ENCODE measurements at regions not wholly inside any gene's neighbourhood (a gene's known extent, or its start where the extent isn't known, plus 50 kb on each side); places are given as distances from the start of the nearest gene placed in this dataset.

DNA sequence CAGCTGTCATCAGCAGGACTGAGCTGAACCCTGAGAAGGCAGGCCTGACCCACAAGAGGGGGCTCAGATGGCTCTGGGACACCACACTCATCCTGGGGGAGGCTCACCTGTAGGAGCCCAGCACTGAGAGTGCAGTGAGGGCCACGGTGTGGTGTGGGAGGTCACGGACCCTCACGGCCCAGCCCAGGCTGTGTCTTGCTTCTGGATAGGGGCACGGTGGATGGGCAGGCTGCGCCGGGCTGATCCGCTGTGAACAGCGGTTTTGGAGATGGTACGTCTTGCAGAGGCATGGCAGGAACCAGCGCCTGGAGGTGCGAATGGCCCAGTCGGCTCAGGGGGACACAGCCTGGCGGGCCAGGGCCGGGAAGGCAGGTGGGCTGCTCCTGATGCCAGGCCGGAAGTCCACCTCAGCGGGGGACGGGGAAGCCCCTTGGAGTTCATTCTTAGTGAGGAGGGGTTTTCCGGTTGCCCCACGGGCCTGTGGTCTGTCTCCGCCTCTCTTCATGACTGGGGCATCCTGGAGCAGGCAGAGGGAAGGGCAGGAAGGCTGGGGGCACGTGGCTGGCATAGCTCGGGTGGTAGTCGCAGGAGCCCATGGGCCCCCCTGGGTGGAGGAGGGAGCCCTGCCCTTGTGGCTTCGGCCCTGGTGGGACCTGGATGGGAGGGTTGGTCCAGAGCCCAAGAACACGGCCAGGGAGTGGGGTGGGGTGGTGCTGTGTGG lies 112.5 kb downstream of the UNCX start:
- no peaks in the 10 kb centered on the region for H3K27me3 ChIP-seq

DNA sequence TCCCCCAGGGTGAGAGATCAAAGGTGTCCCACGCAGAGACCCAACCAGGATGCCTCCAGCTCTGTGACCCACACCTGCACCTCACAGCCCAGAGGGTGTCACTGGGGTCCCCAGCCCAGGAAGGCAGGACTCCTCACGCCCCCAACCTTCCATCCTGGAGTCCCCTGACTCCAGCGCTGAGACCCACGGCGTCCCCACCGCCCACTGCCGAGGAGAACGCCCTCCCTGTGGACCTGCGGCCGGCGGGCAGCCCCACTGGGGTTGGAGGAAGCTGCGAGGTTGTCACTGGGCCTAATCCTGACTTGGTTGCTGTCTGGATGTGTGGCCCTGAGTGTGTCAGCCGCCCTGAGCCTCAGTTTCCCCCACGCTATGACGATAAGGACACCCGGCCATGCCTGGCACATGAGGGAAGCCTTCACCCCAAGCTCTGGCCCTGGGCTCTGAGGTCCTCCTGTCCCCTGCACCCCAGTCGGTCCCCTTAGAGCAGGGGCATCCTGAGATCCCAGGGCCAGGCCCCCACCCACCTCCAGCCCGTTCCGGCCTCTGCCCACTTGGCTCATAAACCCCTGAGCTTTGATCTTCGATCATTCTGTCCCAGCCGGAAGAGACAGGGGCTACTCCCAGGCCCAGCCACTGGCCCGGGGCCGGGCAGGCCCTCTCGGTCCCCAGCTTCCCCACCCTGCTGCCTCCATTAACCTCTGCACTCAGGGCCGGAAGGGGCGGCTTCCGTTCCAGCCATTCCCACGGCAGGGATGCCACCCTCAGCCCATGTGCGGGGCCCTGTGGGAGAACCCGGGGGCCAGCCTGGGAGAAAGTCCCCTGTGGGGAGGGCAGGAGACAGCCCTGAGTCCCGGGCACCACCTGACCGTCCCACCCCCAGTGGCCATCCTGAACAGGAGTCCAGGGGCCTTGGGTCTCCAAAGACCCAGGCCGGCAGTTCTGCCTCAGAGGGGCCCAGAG lies 113.2 kb downstream of the MICALL2 start:
- Histone ChIP-seq H3K27ac (no peak overlapping the region), H3K36me3 (no peaks in the 10 kb centered on the region), H3K27me3 (no peaks in the 10 kb centered on the region), H3K4me1 (no peaks in the 10 kb centered on the region), H3K9me3 (no peaks in the 10 kb centered on the region), H3K4me3 (no peak overlapping the region)
- intact Hi-C loops (cut with DNase I; ENCODE audit: low total_unique reads): no loop called here
- TF ChIP-seq, protein P1, sequence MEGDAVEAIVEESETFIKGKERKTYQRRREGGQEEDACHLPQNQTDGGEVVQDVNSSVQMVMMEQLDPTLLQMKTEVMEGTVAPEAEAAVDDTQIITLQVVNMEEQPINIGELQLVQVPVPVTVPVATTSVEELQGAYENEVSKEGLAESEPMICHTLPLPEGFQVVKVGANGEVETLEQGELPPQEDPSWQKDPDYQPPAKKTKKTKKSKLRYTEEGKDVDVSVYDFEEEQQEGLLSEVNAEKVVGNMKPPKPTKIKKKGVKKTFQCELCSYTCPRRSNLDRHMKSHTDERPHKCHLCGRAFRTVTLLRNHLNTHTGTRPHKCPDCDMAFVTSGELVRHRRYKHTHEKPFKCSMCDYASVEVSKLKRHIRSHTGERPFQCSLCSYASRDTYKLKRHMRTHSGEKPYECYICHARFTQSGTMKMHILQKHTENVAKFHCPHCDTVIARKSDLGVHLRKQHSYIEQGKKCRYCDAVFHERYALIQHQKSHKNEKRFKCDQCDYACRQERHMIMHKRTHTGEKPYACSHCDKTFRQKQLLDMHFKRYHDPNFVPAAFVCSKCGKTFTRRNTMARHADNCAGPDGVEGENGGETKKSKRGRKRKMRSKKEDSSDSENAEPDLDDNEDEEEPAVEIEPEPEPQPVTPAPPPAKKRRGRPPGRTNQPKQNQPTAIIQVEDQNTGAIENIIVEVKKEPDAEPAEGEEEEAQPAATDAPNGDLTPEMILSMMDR (IDR thresholded peaks at IDR 0.05): no peak
- TF ChIP-seq POLR2A (IDR thresholded peaks at IDR 0.05): no peak
- DNase-seq: no peak

More for the DNA sequence above, 112.5 kb downstream of the UNCX start:
- TF ChIP-seq POLR2A (IDR thresholded peaks at IDR 0.05): no peak
- TF ChIP-seq, protein P1 (IDR thresholded peaks at IDR 0.05): no peak
- Histone ChIP-seq H3K36me3 (no peaks in the 10 kb centered on the region), H3K4me1 (no peaks in the 10 kb centered on the region), H3K4me3 (no peak overlapping the region), H3K9me3 (no peaks in the 10 kb centered on the region), H3K27ac (no peak overlapping the region)
- DNase-seq: no peak
- intact Hi-C loops (cut with DNase I; ENCODE audit: low total_unique reads): no loop called here

DNA sequence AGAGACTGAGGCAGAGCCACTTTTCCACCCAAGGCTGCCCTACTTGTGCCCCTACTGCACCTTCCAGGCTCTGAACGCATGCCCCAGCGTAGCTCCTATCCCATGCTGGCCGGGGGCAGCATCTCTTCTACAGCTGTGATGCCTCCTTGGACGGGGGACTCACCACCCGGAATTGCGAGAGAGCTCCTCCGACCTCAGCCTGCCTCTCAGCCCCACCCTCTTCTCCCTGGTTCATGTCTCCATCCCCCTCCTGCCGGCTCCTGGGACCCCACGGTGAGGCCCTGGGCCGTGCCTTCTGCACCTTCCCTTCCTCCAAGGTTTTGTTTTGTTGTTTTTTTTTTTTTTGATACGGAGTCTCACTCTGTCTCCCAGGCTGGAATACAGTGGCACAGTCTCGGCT lies 112.4 kb downstream of the MICALL2 start:
- no peaks in the 10 kb centered on the region for H3K36me3 ChIP-seq
- TF ChIP-seq, protein P1 (IDR thresholded peaks at IDR 0.05): no peak
- DNase-seq: no peak
- no peak overlapping the region for H3K27ac ChIP-seq
- H3K27me3 ChIP-seq: no peaks in the 10 kb centered on the region
- no peaks in the 10 kb centered on the region for H3K4me1 ChIP-seq
- intact Hi-C loops (cut with DNase I; ENCODE audit: low total_unique reads): no loop called here
- H3K9me3 ChIP-seq: no peaks in the 10 kb centered on the region
- no peak overlapping the region for H3K4me3 ChIP-seq

DNA sequence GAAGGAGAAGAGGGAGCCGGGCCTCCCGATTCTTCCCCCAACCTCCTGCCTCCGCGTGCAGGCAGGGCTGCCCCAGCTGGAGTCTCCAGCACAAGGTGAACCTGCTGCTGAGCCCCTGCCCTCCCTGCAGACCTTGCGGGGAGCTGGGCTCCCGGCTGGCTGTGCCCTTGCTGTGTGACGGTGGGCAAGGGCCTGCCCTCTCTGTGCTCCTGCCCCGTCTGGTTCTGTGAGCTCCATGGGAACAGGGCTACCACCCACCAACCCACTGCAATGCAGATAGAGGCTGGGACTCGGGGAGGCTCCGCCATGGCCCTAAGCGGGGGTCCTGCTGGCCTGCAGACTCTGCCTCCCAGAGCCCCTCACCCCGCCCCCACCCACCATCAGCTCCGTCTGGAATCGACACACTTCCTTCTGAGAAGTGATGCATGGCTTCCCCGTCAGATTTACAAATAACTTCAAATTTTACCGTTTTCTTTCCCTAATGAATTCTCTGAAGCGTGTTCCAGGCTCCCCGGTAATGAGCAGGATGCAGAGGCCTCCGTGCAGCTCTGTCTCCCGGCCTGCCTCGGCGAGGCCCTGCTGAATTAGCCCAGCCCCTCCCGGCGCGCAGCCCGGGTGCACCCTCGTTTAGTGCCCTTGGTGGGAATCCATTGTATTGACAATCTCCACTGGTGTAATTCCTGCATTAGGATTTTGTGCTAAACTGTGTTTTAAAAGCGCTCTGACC lies 111.0 kb downstream of the MICALL2 start:
- intact Hi-C loops (cut with DNase I; ENCODE audit: low total_unique reads): no loop called here
- DNase-seq: no peak
- no peak overlapping the region for H3K27ac ChIP-seq
- H3K27me3 ChIP-seq: no peaks in the 10 kb centered on the region
- no peaks in the 10 kb centered on the region for H3K4me1 ChIP-seq
- H3K4me3 ChIP-seq: no peak overlapping the region
- H3K36me3 ChIP-seq: no peaks in the 10 kb centered on the region
- no peak for TF ChIP-seq POLR2A (IDR thresholded peaks at IDR 0.05)
- TF ChIP-seq, protein P1 (IDR thresholded peaks at IDR 0.05): no peak
- H3K9me3 ChIP-seq: no peaks in the 10 kb centered on the region

Measured in uterus (tissue), 3 donors.